Fibroblast of skin of left quadriceps (primary cell): ENCODE measurements at regions not wholly inside any gene's neighbourhood (a gene's known extent, or its start where the extent isn't known, plus 50 kb on each side); places are given as distances from the start of the nearest gene placed in this dataset.

Experiments used
- DNase-seq, 2 experiments: peaks; one replicate each; pipeline ENCODE4 v3.0.0-alpha.2; 2013; ENCODE audit warnings: low read depth in 2 of 2

DNA sequence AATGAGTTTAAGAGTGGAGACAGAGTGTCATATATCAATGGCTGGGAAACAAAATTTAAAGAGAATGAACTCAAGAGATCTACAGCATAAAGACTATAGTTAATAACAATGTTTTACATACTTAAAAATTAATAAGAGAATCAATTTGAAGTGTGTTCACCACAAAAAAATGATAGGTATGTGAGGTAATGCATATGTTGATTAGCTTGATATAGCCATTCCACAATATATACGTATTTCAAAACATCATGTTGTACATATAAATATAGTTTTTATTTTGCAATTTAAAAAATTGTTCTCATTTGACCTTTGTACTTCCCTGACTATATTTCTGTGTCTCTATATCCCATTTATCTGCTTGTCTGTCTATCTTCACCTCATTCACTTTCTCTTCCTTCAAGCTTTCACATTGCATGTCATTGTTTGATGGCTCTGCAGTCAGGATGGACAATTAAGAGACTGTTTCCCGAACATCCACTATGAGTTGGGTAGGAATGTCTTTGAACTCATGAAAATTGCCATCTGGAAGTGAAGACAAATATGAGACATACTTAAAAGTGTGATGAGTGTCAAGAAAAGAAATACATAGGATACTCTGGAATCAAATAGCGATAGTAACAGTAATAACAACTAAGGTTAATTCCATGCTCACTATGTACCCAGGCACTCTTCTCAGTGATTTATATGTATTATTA is 359.9 kb upstream of the ACTBL2 start:
- DNase-seq, result no peak

DNA sequence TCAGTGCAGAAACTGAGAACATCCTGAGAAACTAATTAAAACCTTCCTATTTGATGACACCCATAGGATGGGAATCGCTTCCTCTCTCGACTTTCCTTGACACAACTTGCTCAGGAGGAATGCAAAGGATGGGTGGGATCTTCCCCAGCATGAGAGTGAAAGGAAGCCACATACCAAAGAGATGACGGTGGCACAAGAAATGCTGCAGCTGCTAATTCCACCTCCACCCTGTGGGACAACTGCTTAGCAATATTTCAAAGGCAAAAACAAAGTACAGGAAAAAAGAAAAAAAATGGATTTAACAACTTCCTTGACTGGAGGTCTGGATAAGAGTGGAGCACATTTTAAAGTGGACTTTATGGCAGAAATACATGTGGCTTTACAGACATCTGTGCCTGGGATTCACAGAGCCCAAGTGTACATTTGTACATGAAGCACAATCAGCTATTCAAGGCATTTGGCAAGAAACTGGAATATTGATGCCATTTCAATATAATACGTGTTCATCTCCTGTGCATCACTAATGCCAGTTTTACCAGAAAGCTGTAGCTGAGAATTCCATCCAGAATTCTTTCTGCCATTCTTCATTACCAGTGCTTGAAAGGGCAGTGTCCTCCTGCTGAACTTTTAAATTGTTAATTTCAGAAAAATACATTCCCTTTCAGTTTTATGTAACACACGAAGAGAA is 359.2 kb upstream of the ACTBL2 start:
- DNase-seq, result peak; percentile 93 to 95

DNA sequence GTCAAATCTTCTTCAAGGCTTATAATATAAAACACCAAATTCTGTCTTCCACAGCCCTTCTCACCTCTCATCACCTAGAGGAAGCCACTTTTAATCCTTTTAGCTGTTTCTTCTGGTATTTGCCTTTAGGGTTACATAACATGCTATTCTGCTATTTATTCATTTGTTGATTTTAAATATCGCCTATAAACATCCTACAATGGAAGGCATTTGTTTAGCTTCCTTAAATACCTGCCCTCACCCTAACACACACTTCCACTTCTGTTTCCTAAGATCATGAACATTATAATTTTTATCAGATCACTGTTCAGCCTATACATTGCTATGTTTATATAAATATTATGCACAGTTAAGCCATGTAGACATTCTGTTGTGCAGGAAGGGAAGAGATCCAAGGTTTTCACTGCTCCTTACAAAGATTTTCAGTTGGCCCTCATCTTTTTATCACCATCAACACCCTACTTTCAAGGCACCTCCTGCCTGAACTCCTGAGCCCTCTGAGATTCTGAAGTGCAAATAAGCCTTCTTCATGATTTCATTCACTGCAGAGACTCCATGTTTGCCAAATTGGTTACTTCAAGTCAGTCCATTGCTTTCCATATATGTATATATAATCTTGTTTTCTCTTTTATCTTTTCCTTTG is 356.9 kb upstream of the ACTBL2 start:
- no peak for DNase-seq

DNA sequence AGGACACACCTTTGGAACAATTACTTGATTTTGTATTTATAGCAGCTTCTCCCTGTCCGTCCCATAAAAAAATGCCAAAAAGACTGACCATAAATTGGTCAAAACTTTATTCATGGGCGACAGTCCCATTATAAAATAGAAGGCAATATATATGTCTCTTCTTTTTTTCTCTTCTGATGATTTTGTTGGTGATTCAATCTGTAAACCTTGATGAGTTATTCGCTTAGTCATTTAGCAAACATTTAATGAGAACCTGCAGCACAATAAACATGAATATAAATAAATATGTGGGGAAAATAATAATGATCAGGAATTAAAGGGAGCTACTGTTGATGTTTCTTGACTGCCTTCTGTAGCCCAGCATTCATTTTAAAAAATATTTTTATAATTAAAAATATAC is 356.4 kb upstream of the ACTBL2 start:
- DNase-seq, result no peak

DNA sequence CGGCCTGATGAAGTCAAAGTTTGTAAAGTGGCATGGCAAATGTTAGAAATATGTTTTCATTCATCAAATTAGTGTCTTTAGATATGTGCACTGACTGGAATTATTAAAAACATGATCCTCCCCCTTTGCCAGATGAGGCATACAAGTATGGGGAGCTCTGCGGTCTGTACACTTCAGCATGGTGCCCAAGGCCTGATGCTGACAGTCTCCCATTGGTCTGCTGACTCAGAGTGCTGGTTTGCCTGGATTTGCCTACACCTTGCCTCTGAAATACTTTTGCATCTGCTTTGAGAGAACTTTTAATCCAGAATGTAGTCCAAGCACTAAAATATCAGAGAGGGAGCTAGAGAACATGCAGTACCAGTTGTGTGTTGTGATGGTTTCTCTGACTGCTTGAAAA is 354.3 kb upstream of the ACTBL2 start:
- no peak for DNase-seq

DNA sequence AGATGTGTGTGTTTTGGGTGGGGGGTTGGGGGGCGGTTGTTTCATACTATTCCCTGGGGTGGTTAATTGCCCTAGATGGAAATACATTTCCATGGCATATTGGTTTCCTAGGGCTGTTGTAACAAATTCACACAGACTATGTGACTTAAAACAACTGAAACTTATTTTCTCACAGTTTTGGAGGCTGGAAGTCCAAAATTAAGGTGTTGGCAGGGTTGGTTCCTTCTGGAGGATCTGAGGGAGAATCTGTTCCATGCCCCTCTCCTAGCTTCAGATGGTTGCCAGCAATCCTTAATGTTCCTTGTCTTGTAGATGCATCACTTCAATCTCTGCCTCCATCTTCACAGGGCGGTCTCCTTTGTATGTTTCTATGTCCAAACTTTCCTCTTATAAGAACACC is 353.7 kb upstream of the ACTBL2 start:
- no peak for DNase-seq

DNA sequence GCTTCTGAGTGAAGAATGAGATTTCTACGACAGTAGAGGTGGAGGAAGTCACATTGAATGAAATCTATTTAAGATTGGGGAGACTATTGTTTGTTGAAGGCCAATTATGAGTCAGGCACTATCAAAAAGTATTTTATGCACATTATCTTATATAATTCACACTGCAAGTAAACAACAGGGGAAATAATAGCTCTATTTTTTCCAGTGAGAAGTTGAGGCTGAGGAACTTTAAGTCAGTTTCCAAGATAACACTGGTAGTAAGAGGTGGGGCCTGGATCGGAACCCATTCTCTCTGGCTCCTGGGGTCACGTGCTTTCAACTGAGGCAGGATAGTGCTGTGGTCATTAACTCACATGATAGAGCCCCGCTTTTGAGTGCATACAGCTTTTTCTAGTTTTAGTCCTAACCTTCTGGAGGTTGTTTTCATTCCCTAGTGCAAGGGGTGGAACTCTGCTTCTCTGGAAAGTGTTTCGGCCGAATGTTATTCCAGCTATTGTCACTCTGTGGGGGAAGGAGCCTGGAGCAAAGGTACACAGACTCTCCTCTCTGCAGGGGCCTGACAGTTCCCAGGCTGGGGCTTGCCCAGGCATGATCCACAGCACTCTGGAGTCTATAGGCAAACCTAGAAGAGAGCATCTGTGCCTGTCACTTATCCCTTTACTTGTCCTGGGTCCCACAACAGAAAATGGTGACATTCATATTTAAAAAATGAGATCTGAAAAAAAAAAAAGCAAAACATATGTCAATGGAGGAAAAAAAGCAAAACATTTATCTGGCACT is 352.4 kb upstream of the ACTBL2 start:
- DNase-seq, result no peak

DNA sequence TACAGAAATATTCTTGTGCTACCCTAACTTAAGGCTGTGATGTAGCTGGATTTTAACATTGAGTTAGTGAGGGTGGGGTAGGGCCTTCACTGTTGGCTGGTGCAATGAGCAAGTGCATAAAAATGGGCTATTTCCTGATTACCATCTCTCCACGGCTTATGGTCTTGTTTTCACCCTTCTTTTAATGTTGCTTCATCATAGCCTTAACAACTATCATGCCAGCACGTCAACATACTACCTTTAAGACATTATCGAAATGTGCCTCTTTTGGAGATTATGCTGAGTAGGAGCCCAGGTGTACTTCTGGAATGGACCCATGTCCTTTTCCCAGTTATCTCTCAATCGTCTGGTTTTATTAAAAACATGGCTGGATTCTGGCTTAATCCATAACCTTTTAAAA is 350.9 kb upstream of the ACTBL2 start:
- no peak for DNase-seq

DNA sequence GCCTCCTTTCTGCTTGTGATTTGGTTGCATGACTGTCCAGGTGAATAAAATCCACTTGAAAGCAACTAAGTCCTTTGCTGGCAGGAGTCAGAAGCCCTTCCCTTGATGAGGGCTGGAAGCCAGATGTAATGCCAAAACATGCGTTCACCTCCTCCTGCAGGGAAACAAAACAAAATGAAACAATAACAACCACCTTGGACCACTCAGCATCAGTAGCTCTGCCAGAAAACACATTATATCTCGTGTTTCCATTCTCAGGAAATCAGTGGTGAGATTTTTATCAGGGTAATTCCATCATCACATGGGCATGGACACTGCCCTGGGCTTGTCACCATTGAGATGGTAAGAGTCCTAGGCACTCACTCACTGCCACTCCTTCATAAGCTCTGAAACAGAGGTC is 350.3 kb upstream of the ACTBL2 start:
- no peak for DNase-seq

DNA sequence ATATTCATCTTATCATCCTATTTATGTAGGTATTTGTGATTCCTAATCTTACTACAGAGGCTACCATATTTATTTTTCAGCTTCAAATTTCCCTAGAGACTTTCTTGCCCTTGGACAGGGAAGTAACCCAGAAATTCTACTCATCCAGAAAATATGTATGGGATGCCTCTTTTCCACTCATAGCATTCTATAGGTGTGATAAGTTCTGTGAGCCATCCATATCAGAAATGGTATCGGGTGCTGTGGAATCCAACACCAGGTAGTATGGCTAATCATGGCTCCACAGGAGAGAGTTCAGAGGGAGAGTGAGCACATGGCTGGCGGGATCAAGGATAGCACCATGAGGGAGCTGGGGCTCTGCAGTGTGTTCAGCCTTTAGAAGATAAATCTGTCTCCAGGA is 349.3 kb upstream of the ACTBL2 start:
- no peak for DNase-seq

DNA sequence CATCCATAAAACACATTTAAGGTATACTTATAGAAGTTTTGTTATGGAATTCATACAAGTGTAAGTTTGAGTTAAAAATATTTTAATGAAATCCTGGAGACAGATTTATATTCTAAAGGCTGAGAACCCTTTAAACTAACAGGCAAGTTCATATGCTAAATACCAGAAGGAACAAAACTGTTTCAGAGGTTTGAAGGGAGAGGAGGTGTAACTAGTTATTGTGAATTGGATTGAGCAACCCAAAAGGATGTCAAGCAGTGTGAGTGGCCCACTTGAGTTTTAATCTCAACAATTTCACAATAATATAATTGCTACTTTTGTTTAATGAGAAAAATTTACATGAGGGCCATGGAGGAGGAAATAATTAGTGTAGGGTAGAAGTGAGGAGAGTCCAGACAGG is 348.5 kb upstream of the ACTBL2 start:
- no peak for DNase-seq

DNA sequence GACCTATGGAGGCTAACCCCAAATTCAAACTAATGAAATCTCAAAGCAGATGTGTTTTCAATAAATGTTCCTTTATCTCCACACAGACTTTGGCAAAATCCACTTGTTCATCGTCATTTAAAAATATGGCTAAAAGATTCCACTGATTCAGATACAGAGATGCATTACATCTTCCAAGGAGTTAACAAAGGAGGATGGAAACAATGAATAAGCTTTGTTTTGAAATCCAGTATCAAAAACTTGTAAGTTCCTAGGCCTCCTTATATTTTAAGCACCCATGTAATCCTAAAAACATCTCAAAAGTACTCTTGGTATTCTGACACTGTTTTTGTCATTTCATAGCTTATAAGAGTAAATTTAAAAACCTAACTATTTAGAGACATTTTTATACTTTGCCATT is 345.6 kb upstream of the ACTBL2 start:
- no peak for DNase-seq

DNA sequence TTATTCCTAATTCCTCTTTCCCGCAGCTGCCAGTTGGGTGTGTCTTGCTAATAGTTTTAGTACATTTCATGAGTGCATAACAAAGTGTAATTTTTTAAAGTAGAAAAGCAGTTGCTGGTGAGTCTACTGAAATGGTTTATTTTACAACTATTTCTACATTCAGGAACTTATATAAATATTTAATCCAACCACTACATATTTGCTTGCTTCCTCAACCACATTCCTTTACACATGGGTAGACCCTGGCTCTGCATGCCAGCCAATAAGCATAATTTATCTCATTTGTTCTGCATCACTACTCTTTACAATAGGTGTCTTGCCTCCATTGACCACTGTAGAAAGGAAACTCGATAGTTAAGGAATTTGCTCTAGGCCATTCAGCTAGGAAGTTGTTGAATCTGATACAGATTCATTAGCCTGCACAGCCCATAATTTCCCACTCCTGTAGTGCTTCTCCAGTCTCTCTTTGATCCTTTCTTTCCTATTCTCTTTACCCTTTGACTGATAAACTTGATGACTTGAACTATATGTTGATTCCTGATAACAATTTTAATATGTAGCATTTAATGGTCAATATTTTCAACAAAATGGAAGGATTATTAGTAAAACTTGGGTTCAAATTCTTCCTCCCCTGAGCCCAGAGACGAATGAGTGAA is 342.5 kb upstream of the ACTBL2 start:
- DNase-seq, result peak; percentile 65 to 70

DNA sequence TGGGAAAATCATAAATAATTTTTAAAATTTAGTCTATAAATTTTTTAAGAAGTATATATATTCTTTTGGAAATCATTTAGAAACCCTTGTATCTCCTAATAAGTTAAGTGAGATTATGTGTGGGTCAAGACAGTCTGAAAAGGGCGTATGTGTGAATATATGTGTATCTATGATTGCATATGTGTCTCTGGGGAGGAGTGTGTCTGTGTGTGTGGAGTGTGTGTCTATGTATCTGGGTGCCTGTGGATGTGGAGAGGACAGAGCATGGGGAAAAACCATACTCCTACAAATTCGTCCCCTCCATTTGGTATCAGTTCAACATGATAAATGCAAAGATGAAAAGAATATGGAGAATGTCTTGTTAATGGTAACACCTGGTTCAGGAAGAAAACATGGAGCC is 342.0 kb upstream of the ACTBL2 start:
- DNase-seq, result no peak

DNA sequence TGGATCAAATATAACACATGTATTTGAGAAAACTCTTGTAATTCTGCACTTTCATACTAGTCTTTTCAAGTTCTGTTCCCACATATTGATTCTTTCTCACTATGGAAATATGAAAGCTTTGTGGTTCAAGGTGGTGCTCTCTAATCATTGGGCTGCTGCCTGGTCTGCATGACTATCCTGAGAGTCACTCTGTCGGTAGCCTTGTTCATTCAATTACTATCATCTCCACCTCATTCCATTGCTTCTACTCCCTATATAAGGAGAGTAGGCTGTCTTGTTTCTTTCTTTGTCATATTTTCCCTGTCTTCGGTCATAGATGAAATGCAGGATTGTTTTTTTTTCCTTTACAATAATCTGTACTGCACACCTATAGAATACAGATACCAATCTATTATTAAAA is 341.4 kb upstream of the ACTBL2 start:
- no peak for DNase-seq

DNA sequence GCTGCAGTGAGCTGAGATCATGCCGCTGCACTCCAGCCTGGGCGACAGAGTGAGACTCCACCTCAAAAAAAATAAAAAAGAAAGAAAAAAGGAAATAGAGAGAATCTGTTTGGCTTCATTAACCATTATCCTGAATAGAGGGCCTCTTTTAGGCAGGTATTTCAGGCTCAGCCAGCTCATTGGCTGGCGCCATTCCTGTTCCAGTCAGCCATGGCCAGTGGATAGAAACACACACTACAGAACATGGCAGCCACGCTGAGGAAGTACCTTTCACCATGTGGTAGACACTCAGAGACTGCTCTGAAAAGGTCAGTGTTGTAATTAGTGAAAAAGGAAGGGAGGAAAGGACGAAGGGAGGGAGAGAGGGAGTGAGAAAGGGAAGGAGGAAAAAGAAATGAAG is 340.0 kb upstream of the ACTBL2 start:
- no peak for DNase-seq

DNA sequence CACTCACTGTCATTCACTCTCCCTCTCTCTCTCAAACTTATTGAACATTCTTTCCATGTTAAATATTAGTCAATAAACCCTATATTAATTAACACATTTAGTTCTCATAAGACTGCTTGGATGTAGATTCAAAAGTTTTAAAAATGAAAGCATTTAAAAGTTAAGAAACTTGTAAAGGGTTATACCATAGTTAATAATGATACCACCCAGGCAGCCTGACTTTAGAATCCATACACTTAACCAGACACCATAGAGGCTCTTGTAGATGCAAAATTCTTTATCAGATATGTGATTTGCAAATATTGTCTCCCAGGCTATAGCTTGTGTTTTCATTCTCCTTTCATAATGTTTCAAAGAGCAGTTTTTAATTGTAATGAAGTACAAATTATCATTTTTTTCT is 335.8 kb upstream of the ACTBL2 start:
- no peak for DNase-seq

DNA sequence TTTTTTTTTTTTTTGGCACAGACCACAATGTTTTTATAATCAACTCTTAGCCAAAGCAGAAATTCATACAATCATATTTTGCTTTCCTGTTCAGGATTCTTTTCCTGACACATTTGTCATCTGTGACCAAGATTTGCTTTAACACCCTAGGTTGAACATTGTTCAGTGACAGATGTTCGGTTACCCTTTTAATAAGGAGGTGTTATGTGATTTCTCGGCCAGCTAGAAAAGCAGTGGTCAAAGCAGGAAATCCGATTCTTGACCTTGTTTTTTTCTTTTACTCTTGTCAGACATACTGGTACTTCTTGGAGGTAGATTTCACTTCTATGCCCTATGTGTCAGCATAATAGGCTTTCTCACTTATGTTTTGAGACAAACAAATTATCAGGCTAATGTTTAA is 335.3 kb upstream of the ACTBL2 start:
- DNase-seq, result no peak

DNA sequence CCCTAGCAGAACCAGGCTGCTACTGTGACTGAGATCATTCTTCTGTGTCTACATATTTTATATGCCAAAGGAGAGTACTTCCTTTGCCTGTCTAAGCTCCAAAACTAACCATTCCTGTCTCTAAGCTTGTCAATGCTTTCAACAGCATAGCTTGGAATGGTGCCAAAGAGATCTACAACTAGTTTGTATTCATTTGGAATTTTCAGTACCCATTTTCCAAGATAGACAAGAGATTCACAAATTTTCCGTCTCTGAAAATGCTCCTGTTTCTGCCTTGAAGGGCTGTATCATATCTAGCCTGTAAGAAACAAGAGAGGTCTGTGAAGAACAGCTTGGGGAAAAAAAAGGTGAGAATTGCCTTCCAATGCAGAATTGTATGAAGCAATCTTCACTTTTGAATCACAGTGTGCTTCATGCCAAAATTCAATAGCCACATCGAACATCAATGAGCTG is 334.4 kb upstream of the ACTBL2 start:
- DNase-seq, result no peak

DNA sequence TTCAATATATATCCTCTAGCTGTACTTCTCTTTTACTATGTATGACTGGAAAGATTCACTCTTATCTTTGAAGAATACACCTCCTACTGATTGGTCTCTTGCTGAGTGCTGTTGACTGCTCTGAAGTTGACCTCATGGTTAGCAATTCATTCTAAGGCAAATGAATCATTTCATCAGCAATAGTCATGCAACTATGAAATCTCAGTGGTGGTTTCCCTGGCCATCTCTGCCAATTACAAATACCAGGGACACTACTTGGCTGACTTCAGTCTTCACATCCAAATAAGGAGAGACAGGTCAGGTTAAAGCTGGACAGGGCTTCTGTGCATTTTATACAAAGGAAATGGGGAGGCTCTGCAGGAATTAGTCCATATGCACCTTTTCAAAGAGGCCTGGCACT is 333.5 kb upstream of the ACTBL2 start:
- peak; percentile 91 to 92 for DNase-seq

DNA sequence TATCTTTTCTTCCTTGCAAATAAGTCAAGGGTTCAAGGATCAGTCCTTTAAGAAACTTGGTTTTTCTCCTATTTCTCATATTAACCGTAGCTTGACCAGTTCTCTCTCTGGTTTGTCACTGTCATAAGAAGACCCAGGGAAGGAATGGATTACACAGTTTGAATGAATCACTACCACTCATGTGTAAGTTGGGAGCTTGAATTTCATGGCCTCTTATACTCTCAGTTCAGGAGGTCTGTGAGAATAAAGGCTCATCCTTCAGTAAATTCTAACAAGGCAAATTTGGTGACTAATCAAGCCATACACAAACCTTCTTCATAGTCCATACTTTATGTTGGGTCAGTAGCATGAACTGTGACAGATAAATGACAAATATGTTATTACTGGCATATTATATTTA is 323.1 kb upstream of the ACTBL2 start:
- no peak for DNase-seq

DNA sequence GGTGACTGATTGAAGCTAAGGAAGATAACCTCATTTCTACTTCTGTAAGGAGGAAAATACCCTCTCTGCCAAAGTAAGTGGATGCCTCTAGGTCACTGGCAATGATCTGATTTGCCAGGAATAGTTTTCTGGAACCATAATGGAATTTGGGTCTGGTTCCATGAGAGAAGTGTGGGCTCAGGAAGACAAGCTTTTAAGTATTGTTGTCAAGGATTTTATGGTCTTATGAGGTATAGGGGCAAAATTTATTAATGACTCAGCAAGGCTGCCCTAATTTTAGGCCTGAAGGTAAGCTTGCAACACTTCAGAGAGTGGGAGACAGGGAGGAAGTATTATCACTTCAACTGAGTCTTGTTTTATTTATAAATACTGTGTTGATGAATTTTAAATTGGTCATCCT is 322.6 kb upstream of the ACTBL2 start:
- no peak for DNase-seq
